ENCODE measurements at regions not wholly inside any gene's neighbourhood (a gene's known extent, or its start where the extent isn't known, plus 50 kb on each side); places are given as distances from the start of the nearest gene placed in this dataset.
"Not testable (repeated sequence)": the region's sequence is repeated elsewhere in the genome, so short reads cannot be mapped to it uniquely, and the experiment has no call there.

- DNase-seq, result no peak
These were observed 128.0 kb upstream of the IL12B start for GRCh38 chr5:159458217-159458711.

DNA sequence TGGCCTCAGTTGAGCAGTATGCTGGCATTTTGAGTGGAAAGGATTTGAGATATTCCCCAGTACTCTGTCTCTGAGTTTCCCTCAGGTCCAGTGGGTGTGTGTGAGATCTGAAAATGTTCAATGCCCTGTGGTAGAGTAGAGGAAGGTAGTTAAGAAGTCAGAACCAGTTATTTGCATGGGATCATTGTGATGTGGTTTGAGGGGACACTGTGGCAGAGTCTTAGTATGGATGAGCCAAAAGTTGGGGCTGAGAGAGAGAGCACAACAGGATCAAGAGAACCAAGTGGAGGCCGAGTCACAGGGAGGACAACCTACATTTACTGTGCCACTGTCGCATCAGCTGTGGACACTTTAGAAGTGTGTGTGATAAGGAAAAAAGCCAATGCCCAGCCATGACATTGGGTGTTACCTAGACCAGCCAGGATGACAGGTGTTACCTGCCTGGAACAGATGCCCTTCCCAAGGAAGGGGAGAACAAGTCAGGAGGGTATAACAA lies 128.9 kb upstream of the IL12B start:
- DNase-seq, result no peak

- no peak for DNase-seq
These were observed 129.8 kb upstream of the IL12B start for GRCh38 chr5:159459951-159460538.

GRCh38 chr5:159463590-159464321 lies 133.5 kb upstream of the IL12B start:
- no peak for DNase-seq

GRCh38 chr5:159465604-159466003 lies 135.3 kb upstream of the IL12B start:
- DNase-seq, result no peak

GRCh38 chr5:159467666-159468065 lies 137.4 kb upstream of the IL12B start:
- no peak for DNase-seq

DNA sequence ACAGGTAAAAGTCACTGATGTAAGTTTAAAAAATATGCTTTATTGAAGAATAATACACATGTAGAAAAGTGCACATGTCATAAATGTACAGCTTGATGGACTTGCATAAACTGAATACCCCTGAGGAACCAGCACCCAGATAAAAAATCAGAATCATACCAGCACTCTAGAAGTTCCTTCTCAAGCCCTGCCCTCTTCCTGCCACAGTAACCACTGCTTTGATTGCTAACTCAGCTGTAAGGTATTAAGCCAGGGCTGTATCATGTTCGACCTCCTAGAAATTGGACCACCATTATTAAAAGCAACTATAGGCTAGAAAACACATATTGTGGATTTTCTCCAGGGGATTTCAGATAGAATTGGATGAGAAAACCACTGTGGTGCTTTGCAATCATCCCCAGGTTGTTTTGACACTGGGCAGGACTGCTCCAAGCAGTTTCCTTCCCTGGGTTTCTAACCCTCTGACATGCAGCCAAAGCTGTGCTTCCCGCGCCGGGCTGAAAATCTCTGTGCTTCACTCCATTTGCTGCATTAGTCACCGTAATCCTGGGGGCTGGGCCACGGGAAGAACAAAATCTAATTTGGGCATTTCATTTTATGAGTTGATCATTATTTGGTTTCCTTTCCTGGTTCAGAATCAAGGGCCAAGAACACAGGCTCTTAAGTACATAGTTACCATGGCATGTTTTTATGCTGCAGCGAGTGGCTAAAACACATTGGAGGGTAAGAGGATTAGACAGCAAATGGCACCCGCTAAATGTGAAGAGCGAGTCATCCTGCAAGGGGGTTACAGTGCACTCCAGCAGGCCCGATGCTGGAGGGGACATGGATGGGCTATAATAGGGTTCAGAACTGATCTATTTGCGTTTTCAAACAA lies 139.4 kb upstream of the IL12B start:
- DNase-seq, result peak; percentile 29

DNA sequence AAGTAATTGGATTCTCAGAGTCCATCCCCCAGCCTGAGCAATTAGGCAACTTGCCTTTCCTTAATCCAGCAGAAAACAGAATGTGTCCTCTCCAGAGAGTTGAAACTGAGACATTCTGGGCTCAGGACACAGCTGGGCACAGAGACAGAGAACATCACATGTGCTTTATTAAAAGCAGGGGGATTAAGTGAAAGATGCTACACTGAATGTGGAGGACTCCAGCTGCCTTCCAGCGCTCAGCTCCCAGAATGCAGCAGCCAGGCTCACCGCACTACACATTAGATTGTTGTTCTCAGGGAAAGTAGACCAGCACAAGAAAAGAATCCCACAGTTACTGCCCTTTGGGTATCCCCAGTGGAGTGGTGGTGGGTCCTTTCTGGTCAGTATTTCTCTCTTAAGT lies 141.6 kb upstream of the IL12B start:
- no peak for DNase-seq

GRCh38 chr5:159475026-159475425 lies 144.7 kb upstream of the IL12B start:
- no peak for DNase-seq

- no peak for DNase-seq
These were observed 148.7 kb upstream of the IL12B start for GRCh38 chr5:159478950-159479349.

- DNase-seq, result no peak
These were observed 150.6 kb upstream of the IL12B start for GRCh38 chr5:159480849-159481248.

DNA sequence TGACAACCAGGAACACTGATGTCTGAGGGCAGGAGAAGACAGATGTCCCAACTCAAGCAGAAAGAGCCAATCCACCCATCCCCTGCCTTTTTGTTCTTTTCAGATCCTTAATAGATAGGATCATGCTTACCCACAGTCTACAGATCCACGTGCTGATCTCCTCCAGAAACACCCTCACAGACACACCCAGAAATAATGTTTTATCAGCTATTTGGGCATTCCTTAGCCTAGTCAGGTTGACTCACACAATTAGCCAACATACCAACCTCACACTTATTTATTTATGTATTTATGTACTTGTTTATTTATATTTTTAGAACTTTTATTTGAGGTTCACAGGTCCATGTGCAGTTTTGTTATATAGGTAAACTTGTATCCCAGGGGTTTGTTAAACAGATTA lies 151.5 kb upstream of the IL12B start:
- DNase-seq, result no peak

- DNase-seq, result no peak
These were observed 156.5 kb upstream of the IL12B start for GRCh38 chr5:159486836-159487235.

GRCh38 chr5:159488516-159488915 lies 158.2 kb upstream of the IL12B start:
- no peak for DNase-seq

DNA sequence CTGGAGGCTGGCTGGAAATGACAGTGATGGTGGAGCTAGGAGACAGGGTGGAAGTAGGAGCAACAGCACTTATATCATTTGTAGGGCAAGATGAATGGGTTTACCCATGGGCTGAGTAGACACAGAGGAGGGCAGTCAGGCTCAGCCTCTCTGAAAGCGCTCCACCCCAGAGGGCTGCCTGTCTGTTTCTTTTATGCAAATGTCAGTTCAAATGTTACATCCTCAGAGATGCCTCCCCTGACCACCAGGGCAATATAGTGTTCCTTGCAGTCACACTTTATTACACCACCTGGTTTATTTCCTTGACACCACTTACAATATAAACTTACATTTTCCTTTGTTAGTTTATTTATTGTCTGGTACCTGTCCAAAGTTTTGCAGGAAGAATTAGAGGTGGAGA lies 159.5 kb upstream of the IL12B start:
- DNase-seq, result no peak

DNA sequence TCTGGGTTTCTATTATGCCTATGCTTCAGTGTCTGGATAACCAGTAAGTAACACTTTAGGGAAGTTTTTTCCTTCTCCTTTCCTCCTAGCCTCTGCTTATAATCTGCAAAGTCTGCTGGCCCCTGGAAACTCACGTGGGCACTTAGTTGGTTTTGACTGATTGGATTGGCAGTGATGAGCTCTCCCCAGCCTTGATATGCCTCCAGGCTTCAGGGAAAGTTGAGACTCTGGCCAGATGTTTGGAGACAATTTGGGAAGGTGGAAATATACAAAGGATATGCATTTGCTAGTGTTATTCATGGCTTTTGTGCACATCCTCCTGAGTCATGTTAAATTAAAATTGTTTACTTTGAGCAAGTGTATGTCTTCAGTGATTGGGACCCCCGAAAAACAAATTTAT lies 160.2 kb upstream of the IL12B start:
- no peak for DNase-seq

GRCh38 chr5:159493696-159494095 lies 163.4 kb upstream of the IL12B start:
- no peak for DNase-seq

- no peak for DNase-seq
These were observed 166.5 kb upstream of the IL12B start for GRCh38 chr5:159496773-159497172.

DNA sequence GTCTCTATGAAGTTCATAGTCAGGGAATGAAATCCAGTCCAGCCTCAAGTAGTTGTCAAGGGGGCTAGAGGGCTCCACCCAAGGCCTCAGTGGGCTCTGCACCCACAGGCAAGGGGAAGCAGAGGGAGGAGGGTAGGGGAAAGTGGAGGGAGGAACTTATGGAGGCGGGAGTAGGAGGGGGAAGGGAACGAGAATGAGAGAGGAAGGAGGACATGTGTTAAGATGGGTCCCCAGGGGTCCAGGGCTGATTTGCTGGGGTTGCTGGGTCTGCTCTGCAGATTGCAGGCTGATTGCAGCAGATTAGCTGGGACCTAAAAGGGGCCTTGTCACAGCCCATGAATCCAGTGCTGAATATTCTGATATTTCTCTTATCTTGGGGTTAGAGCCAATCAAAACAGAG lies 166.9 kb upstream of the IL12B start:
- no peak for DNase-seq

- no peak for DNase-seq
These were observed 168.3 kb upstream of the IL12B start for GRCh38 chr5:159498630-159499029.

GRCh38 chr5:159502116-159502515 lies 171.8 kb upstream of the IL12B start:
- not testable (repeated sequence) for DNase-seq

DNA sequence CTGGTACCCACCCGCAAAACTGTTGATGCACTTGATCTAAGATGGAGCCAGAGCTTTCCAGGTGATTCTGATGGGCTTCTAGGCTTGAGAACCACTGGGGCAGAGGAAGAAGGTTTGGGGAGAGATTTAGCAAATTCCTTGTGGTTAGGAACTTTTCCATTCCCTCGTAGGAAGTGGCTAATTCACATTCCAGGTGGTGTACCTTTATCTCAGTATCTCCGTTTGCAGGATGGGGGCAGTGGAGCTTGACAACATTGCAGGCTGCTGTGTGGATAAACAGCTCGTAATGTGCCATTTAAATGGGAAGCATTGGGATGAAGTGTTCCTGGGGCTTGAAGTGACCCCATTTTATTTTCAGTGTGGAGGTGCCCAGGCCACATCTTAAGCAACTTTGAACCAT lies 172.9 kb upstream of the IL12B start:
- DNase-seq, result no peak

- no peak for DNase-seq
These were observed 174.0 kb upstream of the IL12B start for GRCh38 chr5:159504106-159504856.

Measured in NCI-H774 (cell line).